Neural cell (in vitro differentiated cells): ENCODE measurements at regions not wholly inside any gene's neighbourhood (a gene's known extent, or its start where the extent isn't known, plus 50 kb on each side); places are given as distances from the start of the nearest gene placed in this dataset.

Source experiments
- H2AFZ ChIP-seq: fragments of 200-600, 300-800 bp; sonication (generic), shearing (Covaris generic); 2 replicates; pipeline ENCODE4 v1.6.0; 2014; ENCODE audit warnings: low read depth, mild to moderate bottlenecking, antibody characterized with exemption, low read length, moderate library complexity
- H3F3A ChIP-seq: fragments of 200-600 bp; shearing (Covaris generic); 2 replicates; pipeline ENCODE4 v1.6.1; 2016; ENCODE audit warnings: mild to moderate bottlenecking, moderate library complexity, mixed read lengths, antibody characterized with exemption, low read length; ENCODE audit not compliant: insufficient read depth, poor library complexity, severe bottlenecking
- H3K27ac ChIP-seq: fragments of 200-600, 300-800 bp; sonication (generic), shearing (Covaris generic); 2 replicates; pipeline ENCODE4 v1.5.1; 2014; ENCODE audit warnings: mild to moderate bottlenecking, low read length, moderate library complexity
- H3K27me3 ChIP-seq: fragments of 300-800, 200-600 bp; sonication (generic), shearing (Covaris generic); 2 replicates; pipeline ENCODE4 v1.6.0; 2014; ENCODE audit warnings: mild to moderate bottlenecking, low read depth, low read length, moderate library complexity; ENCODE audit not compliant: insufficient read depth
- H3K36me3 ChIP-seq: fragments of 300-800, 200-600 bp; sonication (generic), shearing (Covaris generic); 2 replicates; pipeline ENCODE4 v1.5.1; 2014; ENCODE audit warnings: mild to moderate bottlenecking, antibody characterized with exemption, low read length, moderate library complexity; ENCODE audit not compliant: insufficient read depth
- H3K4me2 ChIP-seq: fragments of 300-800, 200-600 bp; sonication (generic), shearing (Covaris generic); 2 replicates; pipeline ENCODE4 v1.6.0; 2014; ENCODE audit warnings: mild to moderate bottlenecking, low read length
- H3K4me3 ChIP-seq: fragments of 300-800, 200-600 bp; sonication (generic), shearing (Covaris generic); 2 replicates; pipeline ENCODE4 v1.5.1; 2014; ENCODE audit warnings: mild to moderate bottlenecking, low read length, moderate library complexity
- H3K79me2 ChIP-seq: fragments of 200-600 bp; shearing (Covaris generic); replicated peaks from 2 replicates; pipeline ENCODE4 v1.6.0; 2014; ENCODE audit warnings: mild to moderate bottlenecking, low read length, moderate library complexity; ENCODE audit not compliant: insufficient read depth
- H3K9ac ChIP-seq: fragments of 300-800, 200-600 bp; sonication (generic), shearing (Covaris generic); 2 replicates; pipeline ENCODE4 v1.6.1; 2016; ENCODE audit warnings: mild to moderate bottlenecking, low read length, mixed read lengths
- H3K9me2 ChIP-seq: fragments of 200-600 bp; shearing (Covaris generic); 2 replicates; pipeline ENCODE4 v1.6.1; 2016; ENCODE audit warnings: mild to moderate bottlenecking, low read length, mixed read lengths; ENCODE audit not compliant: insufficient read depth
- H3K9me3 ChIP-seq: fragments of 200-600, 300-800 bp; sonication (generic), shearing (Covaris generic); 2 replicates; pipeline ENCODE4 v1.6.1; 2016; ENCODE audit warnings: mild to moderate bottlenecking, mixed run types, low read length, moderate library complexity, mixed read lengths
- H4K20me1 ChIP-seq: fragments of 200-600 bp; shearing (Covaris generic); 2 replicates; pipeline ENCODE4 v1.6.1; 2016; ENCODE audit warnings: mild to moderate bottlenecking, mixed run types; ENCODE audit not compliant: insufficient read depth
- EP300 ChIP-seq: fragments of 450-650 bp; conservative IDR thresholded peaks from 2 replicates; pipeline ENCODE4 v1.6.1; 2014; ENCODE audit warnings: antibody characterized with exemption, mild to moderate bottlenecking, moderate library complexity; ENCODE audit not compliant: poor library complexity, severe bottlenecking
- EZH2 ChIP-seq: fragments of 200-600, 300-800 bp; shearing (Covaris generic), sonication (generic); IDR thresholded peaks from 2 replicates; pipeline ENCODE4 v1.6.1; 2014; ENCODE audit warnings: antibody characterized with exemption, low read length, borderline replicate concordance, mild to moderate bottlenecking; ENCODE audit not compliant: insufficient read depth, poor library complexity, severe bottlenecking
- POLR2AphosphoS5 ChIP-seq: IDR thresholded peaks from 2 replicates; pipeline ENCODE4 v1.6.1; 2012
- RAD21 ChIP-seq: fragments of 450-650 bp; conservative IDR thresholded peaks from 2 replicates; pipeline ENCODE4 v1.6.1; 2014; ENCODE audit warnings: antibody characterized with exemption, mild to moderate bottlenecking, moderate library complexity
- REST ChIP-seq: IDR thresholded peaks from 2 replicates; pipeline ENCODE4 v1.6.1; 2012; ENCODE audit warnings: borderline replicate concordance
- SMC3 ChIP-seq: fragments of 450-650 bp; conservative IDR thresholded peaks from 2 replicates; pipeline ENCODE4 v1.6.1; 2014; ENCODE audit warnings: antibody characterized with exemption, mild to moderate bottlenecking, moderate library complexity; ENCODE audit not compliant: poor library complexity
- TAF1 ChIP-seq: IDR thresholded peaks from 2 replicates; pipeline ENCODE4 v1.6.1; 2012; ENCODE audit warnings: low read depth
- TF ChIP-seq, protein P1 (sequence below): fragments of 450-650 bp; IDR thresholded peaks from 2 replicates; pipeline ENCODE4 v1.5.1; 2014; ENCODE audit warnings: antibody characterized with exemption, mild to moderate bottlenecking, moderate library complexity; ENCODE audit not compliant: poor library complexity, severe bottlenecking

- H4K20me1 ChIP-seq = no peaks in the 10 kb centered on the region
- TF ChIP-seq EZH2 (no peak), POLR2AphosphoS5 (no peak), EP300 (no peak), TAF1 (no peak), RAD21 (no peak), SMC3 (no peak)
- TF ChIP-seq, protein P1, sequence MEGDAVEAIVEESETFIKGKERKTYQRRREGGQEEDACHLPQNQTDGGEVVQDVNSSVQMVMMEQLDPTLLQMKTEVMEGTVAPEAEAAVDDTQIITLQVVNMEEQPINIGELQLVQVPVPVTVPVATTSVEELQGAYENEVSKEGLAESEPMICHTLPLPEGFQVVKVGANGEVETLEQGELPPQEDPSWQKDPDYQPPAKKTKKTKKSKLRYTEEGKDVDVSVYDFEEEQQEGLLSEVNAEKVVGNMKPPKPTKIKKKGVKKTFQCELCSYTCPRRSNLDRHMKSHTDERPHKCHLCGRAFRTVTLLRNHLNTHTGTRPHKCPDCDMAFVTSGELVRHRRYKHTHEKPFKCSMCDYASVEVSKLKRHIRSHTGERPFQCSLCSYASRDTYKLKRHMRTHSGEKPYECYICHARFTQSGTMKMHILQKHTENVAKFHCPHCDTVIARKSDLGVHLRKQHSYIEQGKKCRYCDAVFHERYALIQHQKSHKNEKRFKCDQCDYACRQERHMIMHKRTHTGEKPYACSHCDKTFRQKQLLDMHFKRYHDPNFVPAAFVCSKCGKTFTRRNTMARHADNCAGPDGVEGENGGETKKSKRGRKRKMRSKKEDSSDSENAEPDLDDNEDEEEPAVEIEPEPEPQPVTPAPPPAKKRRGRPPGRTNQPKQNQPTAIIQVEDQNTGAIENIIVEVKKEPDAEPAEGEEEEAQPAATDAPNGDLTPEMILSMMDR = no peak
- H3K27me3 ChIP-seq = no peaks in the 10 kb centered on the region
- no peaks in the 10 kb centered on the region for H3F3A ChIP-seq
- H3K36me3 ChIP-seq = no peaks in the 10 kb centered on the region
- H3K9me2 ChIP-seq = no peaks in the 10 kb centered on the region
- no peak overlapping the region for H3K4me3 ChIP-seq
- no peak overlapping the region for H3K9ac ChIP-seq
- no peak overlapping the region for H3K4me2 ChIP-seq
- no peaks in the 10 kb centered on the region for H3K79me2 ChIP-seq
- H3K27ac ChIP-seq = no peak overlapping the region
- no peaks in the 10 kb centered on the region for H3K9me3 ChIP-seq
- no peak overlapping the region for H2AFZ ChIP-seq
These were observed 220.8 kb upstream of the SNX19 start for GRCh38 chr11:131137046-131137445.

GRCh38 chr11:131138731-131139130 is 222.5 kb upstream of the SNX19 start:
- no peaks in the 10 kb centered on the region for H3K36me3 ChIP-seq
- no peaks in the 10 kb centered on the region for H4K20me1 ChIP-seq
- H3K27me3 ChIP-seq = no peaks in the 10 kb centered on the region
- no peaks in the 10 kb centered on the region for H3K9me3 ChIP-seq
- H2AFZ ChIP-seq = no peak overlapping the region
- TF ChIP-seq RAD21 (no peak), REST (no peak)
- TF ChIP-seq, protein P1 = no peak
- no peaks in the 10 kb centered on the region for H3K79me2 ChIP-seq
- no peaks in the 10 kb centered on the region for H3K9me2 ChIP-seq
- no peak overlapping the region for H3K4me3 ChIP-seq
- no peak overlapping the region for H3K27ac ChIP-seq
- no peaks in the 10 kb centered on the region for H3F3A ChIP-seq
- H3K4me2 ChIP-seq = no peak overlapping the region
- no peak overlapping the region for H3K9ac ChIP-seq
